Right atrium auricular region (tissue), 2 donors: ENCODE measurements at regions not wholly inside any gene's neighbourhood (a gene's known extent, or its start where the extent isn't known, plus 50 kb on each side); places are given as distances from the start of the nearest gene placed in this dataset.
"Not testable (repeated sequence)": the region's sequence is repeated elsewhere in the genome, so short reads cannot be mapped to it uniquely, and the experiment has no call there.

Source experiments
- DNase-seq: peaks from one replicate; pipeline ENCODE4 v3.0.0-alpha.2; 2019; ENCODE audit warnings: low spot score
- H3K27ac ChIP-seq, 2 donors: fragments of 200-600 bp; sonication (generic); 1 replicate in 1 of 2; 2 replicates in 1 of 2; pipeline ENCODE4 v1.5.1; 2016 to 2019
- H3K27me3 ChIP-seq, 2 donors: fragments of 200-600 bp; sonication (generic); one replicate each; pipeline versions ENCODE4 v1.5.1 to v1.6.0; 2017 to 2019
- H3K36me3 ChIP-seq: fragments of 200-600 bp; sonication (generic); one replicate; pipeline ENCODE4 v1.5.1; 2016
- H3K4me1 ChIP-seq, 2 donors: fragments of 200-600 bp; sonication (generic); one replicate each; pipeline versions ENCODE4 v1.5.1 to v1.6.0; 2017 to 2019
- H3K4me3 ChIP-seq, 2 donors: fragments of 200-600 bp; sonication (generic); 1 replicate in 1 of 2; 2 replicates in 1 of 2; pipeline ENCODE4 v1.5.1; 2017 to 2019; ENCODE audit warnings: mild to moderate bottlenecking in 1 of 2, moderate library complexity in 1 of 2
- H3K9me3 ChIP-seq, 2 donors: fragments of 200-600 bp; sonication (generic); one replicate each; pipeline ENCODE4 v1.5.1; 2019
- CTCF ChIP-seq, 2 donors: fragments of 200-600 bp; sonication (generic); IDR thresholded peaks; one replicate each; pipeline ENCODE4 v1.5.1; 2019; ENCODE audit warnings: antibody characterized with exemption in 2 of 2

GRCh38 chr4:85018983-85019382 is 52.5 kb upstream of the WDFY3 start:
- peaks cover 0 to 5% of the 10 kb centered on the region in 2 donors for H3K9me3 ChIP-seq
- no peaks in the 10 kb centered on the region for H3K36me3 ChIP-seq
- no peak overlapping the region for H3K27ac ChIP-seq
- H3K4me1 ChIP-seq = no peaks in the 10 kb centered on the region
- no peak overlapping the region for H3K4me3 ChIP-seq
- no peaks in the 10 kb centered on the region for H3K27me3 ChIP-seq
- no peak for TF ChIP-seq CTCF (IDR thresholded peaks at IDR 0.05)
- no peak for DNase-seq

- no peak for TF ChIP-seq CTCF (IDR thresholded peaks at IDR 0.05)
- H3K4me1 ChIP-seq = no peaks in the 10 kb centered on the region
- H3K36me3 ChIP-seq = no peaks in the 10 kb centered on the region
- H3K9me3 ChIP-seq = peaks cover 0 to 5% of the 10 kb centered on the region in 2 donors
- H3K27me3 ChIP-seq = no peaks in the 10 kb centered on the region
- H3K4me3 ChIP-seq = no peak overlapping the region
- no peak for DNase-seq
- H3K27ac ChIP-seq = no peak overlapping the region
Measured at GRCh38 chr4:85019411-85019810, 52.9 kb upstream of the WDFY3 start.

GRCh38 chr4:85024671-85025070 is 58.2 kb upstream of the WDFY3 start:
- no peaks in the 10 kb centered on the region for H3K4me1 ChIP-seq
- no peaks in the 10 kb centered on the region for H3K36me3 ChIP-seq
- H3K27me3 ChIP-seq = no peaks in the 10 kb centered on the region
- H3K27ac ChIP-seq = no peak overlapping the region
- TF ChIP-seq CTCF (IDR thresholded peaks at IDR 0.05) = no peak
- H3K4me3 ChIP-seq = no peak overlapping the region
- DNase-seq = no peak
- peaks cover 0 to 3% of the 10 kb centered on the region in 2 donors for H3K9me3 ChIP-seq

GRCh38 chr4:85028910-85029309 is 62.4 kb upstream of the WDFY3 start:
- no peak for DNase-seq
- Histone ChIP-seq H3K4me3 (no peak overlapping the region), H3K27me3 (no peaks in the 10 kb centered on the region), H3K27ac (no peak overlapping the region), H3K4me1 (no peaks in the 10 kb centered on the region), H3K36me3 (no peaks in the 10 kb centered on the region), H3K9me3 (peaks cover 3 to 12% of the 10 kb centered on the region in 2 donors)
- no peak for TF ChIP-seq CTCF (IDR thresholded peaks at IDR 0.05)

GRCh38 chr4:85029453-85029852 is 63.0 kb upstream of the WDFY3 start:
- no peaks in the 10 kb centered on the region for H3K36me3 ChIP-seq
- no peak for DNase-seq
- H3K27me3 ChIP-seq = no peaks in the 10 kb centered on the region
- H3K9me3 ChIP-seq = peaks cover 3 to 14% of the 10 kb centered on the region in 2 donors
- no peak for TF ChIP-seq CTCF (IDR thresholded peaks at IDR 0.05)
- no peaks in the 10 kb centered on the region for H3K4me1 ChIP-seq
- H3K4me3 ChIP-seq = no peak overlapping the region
- H3K27ac ChIP-seq = no peak overlapping the region

- Histone ChIP-seq H3K36me3 (no peaks in the 10 kb centered on the region), H3K4me3 (no peak overlapping the region), H3K27me3 (no peaks in the 10 kb centered on the region), H3K4me1 (no peaks in the 10 kb centered on the region), H3K9me3 (peaks cover 3 to 14% of the 10 kb centered on the region in 2 donors), H3K27ac (no peak overlapping the region)
- DNase-seq = no peak
- no peak for TF ChIP-seq CTCF (IDR thresholded peaks at IDR 0.05)
Measured at GRCh38 chr4:85030156-85030555, 63.7 kb upstream of the WDFY3 start.

GRCh38 chr4:85033838-85034237 is 67.3 kb upstream of the WDFY3 start:
- H3K27ac ChIP-seq, H3K36me3 ChIP-seq, H3K27me3 ChIP-seq, DNase-seq, H3K4me1 ChIP-seq, H3K4me3 ChIP-seq: not testable (repeated sequence)
- peaks cover 0 to 14% of the 10 kb centered on the region in 2 donors for H3K9me3 ChIP-seq
